DND-41 (cell line): ENCODE measurements at regions not wholly inside any gene's neighbourhood (a gene's known extent, or its start where the extent isn't known, plus 50 kb on each side); places are given as distances from the start of the nearest gene placed in this dataset.

Source experiments
- ATAC-seq: fragments of 200-7000 bp; cut with Tn5 transposase; 3 replicates; pipeline ENCODE4 v1.9.1; 2021; ENCODE audit warnings: low read depth; ENCODE audit not compliant: insufficient read depth
- DNase-seq: peaks from one replicate; pipeline ENCODE4 v3.0.0-alpha.2; 2020
- H2AFZ ChIP-seq: 2 replicates; pipeline ENCODE4 v1.6.0; 2012; ENCODE audit warnings: low read depth, low read length
- H3K27ac ChIP-seq: 2 replicates; pipeline ENCODE4 v1.5.1; 2012; ENCODE audit warnings: low read length, inconsistent platforms
- H3K27me3 ChIP-seq: fragments of 200-600 bp; sonication (generic); 2 replicates; pipeline ENCODE4 v1.6.0; 2012; ENCODE audit warnings: low read length, mild to moderate bottlenecking, inconsistent platforms; ENCODE audit not compliant: insufficient read depth, poor library complexity
- H3K36me3 ChIP-seq: 2 replicates; pipeline ENCODE4 v1.5.1; 2012; ENCODE audit warnings: low read length, inconsistent platforms; ENCODE audit not compliant: insufficient read depth
- H3K4me1 ChIP-seq: 2 replicates; pipeline ENCODE4 v1.5.1; 2012; ENCODE audit warnings: mild to moderate bottlenecking, low read length; ENCODE audit not compliant: insufficient read depth
- H3K4me2 ChIP-seq: 2 replicates; pipeline ENCODE4 v1.6.0; 2012; ENCODE audit warnings: mild to moderate bottlenecking, moderate library complexity, low read length, inconsistent platforms; ENCODE audit not compliant: insufficient read depth
- H3K4me3 ChIP-seq, 2 experiments: fragments of 200-600 bp in 1 of 2; shearing (Covaris generic) in 1 of 2; 2 replicates each; pipeline ENCODE4 v1.5.1; 2012 to 2016; ENCODE audit warnings: inconsistent platforms in 2 of 2, low read length in 2 of 2, mild to moderate bottlenecking in 2 of 2, low read depth in 1 of 2, moderate library complexity in 1 of 2
- H3K79me2 ChIP-seq: 2 replicates; pipeline ENCODE4 v1.6.0; 2012; ENCODE audit warnings: low read length, inconsistent platforms; ENCODE audit not compliant: insufficient read depth
- H3K9ac ChIP-seq: 2 replicates; pipeline ENCODE4 v1.6.0; 2012; ENCODE audit warnings: low read depth, mild to moderate bottlenecking, inconsistent platforms, low read length, moderate library complexity
- H3K9me3 ChIP-seq: 2 replicates; pipeline ENCODE4 v1.5.1; 2012; ENCODE audit warnings: low read length, moderate library complexity, mild to moderate bottlenecking, inconsistent platforms; ENCODE audit not compliant: insufficient read depth, severe bottlenecking
- H4K20me1 ChIP-seq: 2 replicates; pipeline ENCODE4 v1.6.0; 2012; ENCODE audit warnings: low read length; ENCODE audit not compliant: insufficient read depth
- EZH2 ChIP-seq: IDR thresholded peaks from 3 replicates; pipeline ENCODE4 v1.6.1; 2012; ENCODE audit warnings: borderline replicate concordance, low read depth, mild to moderate bottlenecking, moderate library complexity, low read length, inconsistent platforms; ENCODE audit not compliant: severe bottlenecking
- TF ChIP-seq, protein P1 (sequence below): IDR thresholded peaks from 2 replicates; pipeline ENCODE4 v1.5.1; 2012; ENCODE audit warnings: borderline replicate concordance, low read length, moderate library complexity, mild to moderate bottlenecking; ENCODE audit not compliant: poor library complexity, severe bottlenecking; ENCODE audit errors: extremely low read depth

DNA sequence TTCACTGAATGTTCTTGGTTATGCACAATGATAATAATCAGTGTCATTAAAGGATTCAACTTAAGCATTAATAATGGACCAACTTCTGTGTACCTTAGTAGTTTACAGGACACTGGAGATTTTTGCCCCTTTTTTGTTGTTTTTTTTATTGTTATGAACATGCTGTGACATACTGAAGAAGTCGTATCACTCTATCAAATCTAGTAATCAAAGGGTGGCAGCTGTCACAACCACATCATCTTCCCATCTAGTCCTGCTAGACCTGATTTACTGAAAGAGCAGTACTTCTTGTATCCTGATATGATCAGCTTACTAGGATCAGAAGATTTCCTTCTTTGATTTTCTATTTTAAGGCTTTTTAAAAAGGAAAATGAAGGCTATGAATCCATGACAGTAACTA lies 504.6 kb upstream of the CELF2 start:
- Histone ChIP-seq H3K4me1 (no peaks in the 10 kb centered on the region), H3K9ac (no peak overlapping the region), H3K79me2 (no peaks in the 10 kb centered on the region), H3K4me2 (no peak overlapping the region), H3K36me3 (no peaks in the 10 kb centered on the region), H3K27me3 (no peaks in the 10 kb centered on the region), H4K20me1 (no peaks in the 10 kb centered on the region), H2AFZ (no peak overlapping the region), H3K4me3 (no peak overlapping the region), H3K27ac (no peak overlapping the region), H3K9me3 (no peaks in the 10 kb centered on the region)
- no peak for TF ChIP-seq EZH2
- TF ChIP-seq, protein P1, sequence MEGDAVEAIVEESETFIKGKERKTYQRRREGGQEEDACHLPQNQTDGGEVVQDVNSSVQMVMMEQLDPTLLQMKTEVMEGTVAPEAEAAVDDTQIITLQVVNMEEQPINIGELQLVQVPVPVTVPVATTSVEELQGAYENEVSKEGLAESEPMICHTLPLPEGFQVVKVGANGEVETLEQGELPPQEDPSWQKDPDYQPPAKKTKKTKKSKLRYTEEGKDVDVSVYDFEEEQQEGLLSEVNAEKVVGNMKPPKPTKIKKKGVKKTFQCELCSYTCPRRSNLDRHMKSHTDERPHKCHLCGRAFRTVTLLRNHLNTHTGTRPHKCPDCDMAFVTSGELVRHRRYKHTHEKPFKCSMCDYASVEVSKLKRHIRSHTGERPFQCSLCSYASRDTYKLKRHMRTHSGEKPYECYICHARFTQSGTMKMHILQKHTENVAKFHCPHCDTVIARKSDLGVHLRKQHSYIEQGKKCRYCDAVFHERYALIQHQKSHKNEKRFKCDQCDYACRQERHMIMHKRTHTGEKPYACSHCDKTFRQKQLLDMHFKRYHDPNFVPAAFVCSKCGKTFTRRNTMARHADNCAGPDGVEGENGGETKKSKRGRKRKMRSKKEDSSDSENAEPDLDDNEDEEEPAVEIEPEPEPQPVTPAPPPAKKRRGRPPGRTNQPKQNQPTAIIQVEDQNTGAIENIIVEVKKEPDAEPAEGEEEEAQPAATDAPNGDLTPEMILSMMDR, result no peak
- DNase-seq (no peak), ATAC-seq (no peak)

DNA sequence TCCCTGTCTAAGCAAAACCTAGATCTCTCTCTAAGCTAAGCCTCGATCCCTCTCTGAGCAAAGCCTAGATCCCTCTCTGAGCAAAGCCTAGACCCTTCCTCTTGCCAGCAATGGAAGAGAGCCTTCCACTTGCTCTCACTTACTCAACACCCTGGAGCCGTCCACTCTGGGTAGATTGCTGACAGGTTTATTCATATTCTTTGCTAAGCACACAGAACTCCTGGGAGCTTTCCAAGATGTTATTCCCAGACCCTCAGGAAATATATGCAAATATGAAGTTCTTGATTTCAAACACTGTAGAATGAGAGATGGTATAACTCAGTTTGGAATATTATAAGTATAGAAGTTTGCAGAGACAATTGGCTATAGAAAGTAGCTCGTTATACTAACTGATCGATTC lies 503.8 kb upstream of the CELF2 start:
- Histone ChIP-seq H3K27me3 (no peaks in the 10 kb centered on the region), H3K79me2 (no peaks in the 10 kb centered on the region), H2AFZ (no peak overlapping the region), H3K9me3 (no peaks in the 10 kb centered on the region), H3K4me3 (no peak overlapping the region), H4K20me1 (no peaks in the 10 kb centered on the region), H3K4me2 (no peak overlapping the region), H3K9ac (no peak overlapping the region), H3K4me1 (no peaks in the 10 kb centered on the region), H3K27ac (no peak overlapping the region), H3K36me3 (no peaks in the 10 kb centered on the region)
- DNase-seq, result no peak
- no peak for ATAC-seq
- TF ChIP-seq, protein P1, result no peak
- TF ChIP-seq EZH2, result no peak

DNA sequence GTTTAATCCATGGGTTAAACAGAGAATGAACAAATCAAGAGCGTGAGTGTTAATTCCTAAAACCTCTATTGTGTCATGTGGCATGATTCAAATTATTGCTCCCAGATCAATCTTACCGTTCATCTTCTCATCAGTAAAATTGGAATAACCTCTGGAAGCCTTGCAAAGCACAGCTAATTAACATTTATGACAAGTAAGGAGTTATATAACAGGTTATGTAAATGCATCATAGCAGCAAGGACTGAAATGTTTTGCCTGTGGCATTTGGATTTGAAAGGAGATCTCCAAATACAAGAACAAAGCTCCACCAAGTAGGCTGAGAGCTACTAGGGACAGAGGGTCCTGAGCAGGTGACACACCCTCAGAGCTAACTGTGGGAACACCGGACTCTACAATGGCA lies 502.9 kb upstream of the CELF2 start:
- Histone ChIP-seq H3K9ac (no peak overlapping the region), H3K27ac (no peak overlapping the region), H3K36me3 (no peaks in the 10 kb centered on the region), H2AFZ (no peak overlapping the region), H3K4me2 (no peak overlapping the region), H4K20me1 (no peaks in the 10 kb centered on the region), H3K79me2 (no peaks in the 10 kb centered on the region), H3K27me3 (no peaks in the 10 kb centered on the region), H3K4me3 (no peak overlapping the region), H3K4me1 (no peaks in the 10 kb centered on the region), H3K9me3 (no peaks in the 10 kb centered on the region)
- DNase-seq, result no peak
- TF ChIP-seq, protein P1, result no peak
- TF ChIP-seq EZH2, result no peak
- ATAC-seq, result no peak
